Endothelial cell (in vitro differentiated cells): ENCODE measurements at regions not wholly inside any gene's neighbourhood (a gene's known extent, or its start where the extent isn't known, plus 50 kb on each side); places are given as distances from the start of the nearest gene placed in this dataset.

Experiments used
- DNase-seq: peaks from one replicate; pipeline ENCODE4 v3.0.0; 2021; ENCODE audit warnings: low spot score
- H3K27ac Mint-ChIP-seq: one replicate; pipeline ENCODE4 v1.8.0; 2021; ENCODE audit warnings: mixed read lengths, inconsistent platforms; ENCODE audit not compliant: unreplicated experiment
- H3K27me3 Mint-ChIP-seq: one replicate; pipeline ENCODE4 v1.8.0; 2021; ENCODE audit warnings: mild to moderate bottlenecking, moderate library complexity, mixed read lengths, inconsistent platforms; ENCODE audit not compliant: unreplicated experiment
- H3K36me3 Mint-ChIP-seq: one replicate; pipeline ENCODE4 v1.8.0; 2021; ENCODE audit warnings: mild to moderate bottlenecking, low read depth, mixed read lengths, inconsistent platforms; ENCODE audit not compliant: unreplicated experiment
- H3K4me1 Mint-ChIP-seq: one replicate; pipeline ENCODE4 v1.8.0; 2021; ENCODE audit warnings: mild to moderate bottlenecking, mixed read lengths, inconsistent platforms; ENCODE audit not compliant: unreplicated experiment
- H3K4me3 Mint-ChIP-seq: one replicate; pipeline ENCODE4 v1.8.0; 2021; ENCODE audit warnings: mild to moderate bottlenecking, mixed read lengths, inconsistent platforms; ENCODE audit not compliant: unreplicated experiment
- H3K9me3 Mint-ChIP-seq: one replicate; pipeline ENCODE4 v1.8.0; 2021; ENCODE audit warnings: mixed read lengths, inconsistent platforms; ENCODE audit not compliant: unreplicated experiment
- CTCF ChIP-seq: fragments of 200-600 bp; sonication (generic); IDR thresholded peaks from one replicate; pipeline ENCODE4 v1.5.0; 2021; ENCODE audit warnings: antibody characterized with exemption; ENCODE audit not compliant: unreplicated experiment

DNA sequence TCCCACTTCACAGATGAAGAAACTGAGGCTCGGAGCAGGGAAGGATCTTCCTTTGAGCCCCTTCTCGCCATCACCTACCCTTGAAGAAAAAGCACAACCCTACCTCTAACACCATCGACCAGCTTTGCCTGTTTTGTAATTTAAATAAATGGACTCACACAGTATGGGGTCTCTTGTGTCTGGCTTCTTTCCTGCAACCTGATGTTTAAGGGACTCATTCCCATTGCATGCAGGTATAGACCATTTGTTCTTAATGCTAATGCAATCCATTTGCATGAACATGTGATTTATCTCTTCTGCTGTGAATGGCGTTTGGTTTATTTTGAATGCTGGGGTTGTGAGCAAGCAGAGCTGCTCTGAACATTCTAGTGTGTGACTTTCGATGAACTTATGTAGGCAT, 150.8 kb upstream of the FOXF1 start:
- no peak overlapping the region for H3K4me3 Mint-ChIP-seq
- H3K27me3 Mint-ChIP-seq = peaks cover 3% of the 10 kb centered on the region
- H3K36me3 Mint-ChIP-seq = peaks cover 11% of the 10 kb centered on the region
- no peak for TF ChIP-seq CTCF
- H3K9me3 Mint-ChIP-seq = no peaks in the 10 kb centered on the region
- DNase-seq = no peak
- peaks cover 6% of the 10 kb centered on the region for H3K4me1 Mint-ChIP-seq
- no peak overlapping the region for H3K27ac Mint-ChIP-seq

DNA sequence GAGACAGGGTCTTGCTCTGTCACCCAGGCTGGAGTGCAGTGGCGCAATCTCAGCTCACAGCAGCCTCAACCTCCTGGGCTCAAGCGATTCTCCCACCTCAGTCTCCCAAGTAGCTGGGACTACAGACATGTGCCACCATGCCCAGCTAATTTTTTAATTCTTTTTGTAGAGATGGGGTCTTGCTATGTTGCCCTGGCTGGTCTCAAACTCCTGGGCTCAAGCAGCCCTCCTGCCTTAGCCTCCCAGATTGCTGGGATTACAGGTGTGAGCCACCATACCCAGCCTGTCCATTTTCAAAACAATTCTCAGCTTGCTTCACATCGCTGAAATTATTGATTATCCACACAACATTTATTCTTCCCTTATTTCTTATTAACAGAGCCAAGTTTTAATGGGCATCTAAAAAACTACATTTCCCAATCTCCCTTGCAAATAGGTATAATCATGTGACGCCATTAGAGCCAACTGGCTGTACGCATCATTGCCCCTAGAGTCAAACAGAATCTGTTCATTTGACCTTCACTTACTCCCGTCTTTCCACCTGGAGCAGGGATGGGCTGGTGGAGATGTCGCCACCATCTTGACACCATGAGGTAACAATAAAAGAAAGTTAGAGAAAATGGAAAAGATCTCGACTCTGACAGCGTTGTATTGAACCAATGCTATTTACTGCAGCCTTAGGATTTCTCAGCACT, 148.0 kb upstream of the FOXF1 start:
- no peak overlapping the region for H3K4me3 Mint-ChIP-seq
- DNase-seq = no peak
- H3K36me3 Mint-ChIP-seq = no peaks in the 10 kb centered on the region
- H3K4me1 Mint-ChIP-seq = no peaks in the 10 kb centered on the region
- no peak for TF ChIP-seq CTCF
- no peak overlapping the region for H3K27ac Mint-ChIP-seq
- H3K27me3 Mint-ChIP-seq = peaks cover 3% of the 10 kb centered on the region
- no peaks in the 10 kb centered on the region for H3K9me3 Mint-ChIP-seq

- Mint-ChIP-seq H3K9me3 (no peaks in the 10 kb centered on the region), H3K27ac (no peak overlapping the region), H3K36me3 (no peaks in the 10 kb centered on the region), H3K27me3 (peaks cover 3% of the 10 kb centered on the region), H3K4me1 (no peaks in the 10 kb centered on the region), H3K4me3 (no peak overlapping the region)
- no peak for TF ChIP-seq CTCF
- DNase-seq = no peak
Observed at GRCh38 chr16:86363057-86363490, 147.3 kb upstream of the FOXF1 start.

DNA sequence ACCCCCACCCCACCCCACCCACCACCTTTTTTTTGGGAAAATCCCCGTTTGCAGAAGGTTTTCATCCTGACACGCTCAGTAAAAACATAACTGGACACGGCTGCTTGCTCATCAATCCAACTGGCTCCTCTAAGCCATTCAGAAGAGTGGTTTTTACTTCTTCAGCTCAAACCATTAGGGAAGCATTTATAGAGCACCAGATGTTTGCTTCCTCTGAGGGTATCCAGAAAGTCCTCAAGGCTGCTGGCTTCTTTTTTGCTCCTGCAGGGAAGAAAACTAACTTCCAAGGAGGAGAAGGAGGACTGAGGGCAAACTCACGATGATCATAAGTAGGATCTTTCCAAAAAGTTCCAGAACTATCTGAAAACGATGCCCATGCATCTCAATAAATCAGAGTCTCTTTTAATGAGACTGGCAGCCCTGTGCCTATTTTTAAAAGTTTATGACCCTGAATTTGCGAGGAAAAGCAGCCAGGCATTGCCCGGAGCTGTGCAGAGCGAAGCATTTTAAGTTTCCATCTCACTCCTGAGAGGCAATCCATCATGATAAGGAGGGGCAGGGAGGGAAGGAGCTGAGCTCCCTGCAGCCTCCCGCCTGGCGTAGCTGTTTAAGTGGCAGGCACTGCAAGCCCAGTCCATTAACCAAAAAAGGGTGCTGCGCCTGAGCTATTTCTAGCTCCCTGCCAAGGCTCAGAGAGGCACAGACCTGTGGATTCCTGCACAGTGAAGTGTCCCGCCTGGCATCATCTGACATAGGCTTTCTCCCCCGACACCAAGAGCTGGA, 146.3 kb upstream of the FOXF1 start:
- DNase-seq = no peak
- Mint-ChIP-seq H3K36me3 (no peaks in the 10 kb centered on the region), H3K4me3 (no peak overlapping the region), H3K27me3 (peaks cover 2% of the 10 kb centered on the region), H3K4me1 (no peaks in the 10 kb centered on the region), H3K27ac (no peak overlapping the region), H3K9me3 (no peaks in the 10 kb centered on the region)
- TF ChIP-seq CTCF = no peak
